ENCODE measurements at regions not wholly inside any gene's neighbourhood (a gene's known extent, or its start where the extent isn't known, plus 50 kb on each side); places are given as distances from the start of the nearest gene placed in this dataset.

GRCh38 chr16:79492036-79492435, 108.5 kb downstream of the MAF start:
- POLR2A ChIA-PET = no interaction called here
- no peaks in the 10 kb centered on the region for H3K9me3 ChIP-seq (ENCODE audit: control insufficient read depth, insufficient read depth, low read depth, low read length)
- CTCF ChIA-PET = no interaction called here
- H3K4me1 ChIP-seq (ENCODE audit: control insufficient read depth, insufficient read depth, low read length) = no peaks in the 10 kb centered on the region
- in situ Hi-C loops (cut with HindIII; ENCODE audit: low pct_unique_long_range_greater_than_20kb, low sequenced_read_pairs) = no loop called here
- BruUV-seq (replicated peaks) = no TSS peak
- no peaks in the 10 kb centered on the region for H3K36me3 ChIP-seq (ENCODE audit: control insufficient read depth, insufficient read depth, low read length)
- no peak overlapping the region for H3K27ac ChIP-seq (ENCODE audit: low read length)
- no peak overlapping the region for H3K4me3 ChIP-seq (ENCODE audit: low read depth in 2 of 2, low read length in 2 of 2)
- intact Hi-C loops (cut with micrococcal nuclease; ENCODE audit: unreplicated experiment) = no loop called here
- no peak for TF ChIP-seq REST (IDR thresholded peaks at IDR 0.05; ENCODE audit: insufficient read depth in 1 of 2, low read depth in 2 of 2, low read length in 1 of 2)
- no peak for TF ChIP-seq POLR2AphosphoS5 (IDR thresholded peaks at IDR 0.05; ENCODE audit: low read depth, low read length)
- no peak for TF ChIP-seq TCF7L2 (IDR thresholded peaks at IDR 0.05; ENCODE audit: low read depth, low read length)
- TF ChIP-seq CTCF (IDR thresholded peaks at IDR 0.05) = no peak
- TF ChIP-seq SIN3A (IDR thresholded peaks at IDR 0.05; ENCODE audit: borderline replicate concordance, insufficient read depth, low read depth, low read length) = no peak
- ATAC-seq (no peak), DNase-seq (ENCODE audit: low read depth, low spot score) (no peak)
- no peaks in the 10 kb centered on the region for H3K27me3 ChIP-seq (ENCODE audit: control insufficient read depth, insufficient read depth, low read length)

DNA sequence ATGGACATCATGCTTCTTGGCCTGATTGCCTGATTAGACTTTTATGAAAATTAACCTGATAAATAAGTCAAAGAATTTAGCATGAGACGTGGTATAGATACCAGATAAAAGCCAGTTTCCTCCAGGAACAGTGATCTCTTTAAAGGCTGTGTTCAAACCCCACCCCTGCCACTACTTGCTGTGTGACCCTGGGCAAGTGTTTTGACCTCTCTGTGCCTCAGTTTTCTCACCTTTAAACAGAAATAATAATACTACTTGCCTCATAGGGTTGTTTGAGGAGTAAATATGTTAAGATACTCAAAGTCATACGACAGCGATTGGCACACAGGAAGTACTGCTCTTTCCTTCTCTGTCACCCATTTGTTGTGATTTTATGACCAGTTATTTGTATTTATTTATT, 115.5 kb downstream of the MAF start:
- ChIA-PET CTCF (no interaction called here), POLR2A (no interaction called here)
- TF ChIP-seq TCF7L2 (IDR thresholded peaks at IDR 0.05; ENCODE audit: low read depth, low read length) = no peak
- no peak for TF ChIP-seq SIN3A (IDR thresholded peaks at IDR 0.05; ENCODE audit: borderline replicate concordance, insufficient read depth, low read depth, low read length)
- TF ChIP-seq CTCF (IDR thresholded peaks at IDR 0.05) = no peak
- TF ChIP-seq POLR2AphosphoS5 (IDR thresholded peaks at IDR 0.05; ENCODE audit: low read depth, low read length) = no peak
- TF ChIP-seq REST (IDR thresholded peaks at IDR 0.05; ENCODE audit: insufficient read depth in 1 of 2, low read depth in 2 of 2, low read length in 1 of 2) = no peak
- no TSS peak for BruUV-seq (replicated peaks)
- Histone ChIP-seq H3K36me3 (ENCODE audit: control insufficient read depth, insufficient read depth, low read length) (no peaks in the 10 kb centered on the region), H3K4me3 (ENCODE audit: low read depth in 2 of 2, low read length in 2 of 2) (no peak overlapping the region), H3K27ac (ENCODE audit: low read length) (no peak overlapping the region), H3K9me3 (ENCODE audit: control insufficient read depth, insufficient read depth, low read depth, low read length) (no peaks in the 10 kb centered on the region), H3K4me1 (ENCODE audit: control insufficient read depth, insufficient read depth, low read length) (no peaks in the 10 kb centered on the region), H3K27me3 (ENCODE audit: control insufficient read depth, insufficient read depth, low read length) (no peaks in the 10 kb centered on the region)
- no peak for DNase-seq (ENCODE audit: low read depth, low spot score)
- no peak for ATAC-seq
- intact Hi-C loops (cut with micrococcal nuclease; ENCODE audit: unreplicated experiment) = no loop called here
- in situ Hi-C loops (cut with HindIII; ENCODE audit: low pct_unique_long_range_greater_than_20kb, low sequenced_read_pairs) = no loop called here
